ENCODE measurements at regions not wholly inside any gene's neighbourhood (a gene's known extent, or its start where the extent isn't known, plus 50 kb on each side); places are given as distances from the start of the nearest gene placed in this dataset.

DNA sequence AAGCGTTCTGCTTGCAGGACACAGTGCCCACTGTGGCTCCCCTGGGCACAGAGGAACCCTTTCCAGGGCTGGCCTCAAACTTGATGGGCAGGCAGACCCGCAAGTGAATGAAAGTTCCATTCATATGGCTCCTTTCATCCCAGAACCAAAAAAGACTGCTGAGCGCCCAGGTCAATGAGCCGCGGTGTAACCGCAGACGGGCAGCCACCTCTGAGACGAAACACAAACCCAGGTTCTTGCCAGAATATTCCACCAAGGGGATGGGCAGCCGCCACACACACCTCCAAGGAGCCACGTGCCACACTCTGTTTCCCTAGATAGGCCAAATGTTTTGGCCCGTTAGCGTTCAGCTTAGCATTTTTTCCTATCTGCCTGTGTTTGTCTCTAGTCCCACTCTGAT, 82.8 kb upstream of the IGF1R start:
- TF ChIP-seq PPARA (CRISPR knock-in tag; IDR thresholded peaks at IDR 0.05; ENCODE audit: borderline replicate concordance), result no peak
- TF ChIP-seq BACH2 (CRISPR knock-in tag; IDR thresholded peaks at IDR 0.05; ENCODE audit: borderline replicate concordance), result no peak
- TF ChIP-seq ZFP30 (CRISPR knock-in tag; IDR thresholded peaks at IDR 0.05), result no peak
- TF ChIP-seq ZFP3 (CRISPR knock-in tag; IDR thresholded peaks at IDR 0.05), result no peak
- TF ChIP-seq, protein P1, sequence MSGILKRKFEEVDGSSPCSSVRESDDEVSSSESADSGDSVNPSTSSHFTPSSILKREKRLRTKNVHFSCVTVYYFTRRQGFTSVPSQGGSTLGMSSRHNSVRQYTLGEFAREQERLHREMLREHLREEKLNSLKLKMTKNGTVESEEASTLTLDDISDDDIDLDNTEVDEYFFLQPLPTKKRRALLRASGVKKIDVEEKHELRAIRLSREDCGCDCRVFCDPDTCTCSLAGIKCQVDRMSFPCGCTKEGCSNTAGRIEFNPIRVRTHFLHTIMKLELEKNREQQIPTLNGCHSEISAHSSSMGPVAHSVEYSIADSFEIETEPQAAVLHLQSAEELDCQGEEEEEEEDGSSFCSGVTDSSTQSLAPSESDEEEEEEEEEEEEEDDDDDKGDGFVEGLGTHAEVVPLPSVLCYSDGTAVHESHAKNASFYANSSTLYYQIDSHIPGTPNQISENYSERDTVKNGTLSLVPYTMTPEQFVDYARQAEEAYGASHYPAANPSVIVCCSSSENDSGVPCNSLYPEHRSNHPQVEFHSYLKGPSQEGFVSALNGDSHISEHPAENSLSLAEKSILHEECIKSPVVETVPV (CRISPR knock-in tag; IDR thresholded peaks at IDR 0.05), result no peak
- no peak for TF ChIP-seq TCF4 (CRISPR knock-in tag; IDR thresholded peaks at IDR 0.05; ENCODE audit: borderline replicate concordance)
- TF ChIP-seq TOX (CRISPR knock-in tag; IDR thresholded peaks at IDR 0.05; ENCODE audit: borderline replicate concordance), result no peak
- TF ChIP-seq PATZ1 (CRISPR knock-in tag; IDR thresholded peaks at IDR 0.05; ENCODE audit: borderline replicate concordance), result no peak
- no peak for TF ChIP-seq ARNTL (CRISPR knock-in tag; IDR thresholded peaks at IDR 0.05; ENCODE audit: borderline replicate concordance, low read depth)
- TF ChIP-seq CSDC2 (CRISPR knock-in tag; IDR thresholded peaks at IDR 0.05), result no peak
- TF ChIP-seq RARB (CRISPR knock-in tag; IDR thresholded peaks at IDR 0.05), result no peak
- no peak for TF ChIP-seq ISL1 (CRISPR knock-in tag; IDR thresholded peaks at IDR 0.05)
- TF ChIP-seq, protein P2, sequence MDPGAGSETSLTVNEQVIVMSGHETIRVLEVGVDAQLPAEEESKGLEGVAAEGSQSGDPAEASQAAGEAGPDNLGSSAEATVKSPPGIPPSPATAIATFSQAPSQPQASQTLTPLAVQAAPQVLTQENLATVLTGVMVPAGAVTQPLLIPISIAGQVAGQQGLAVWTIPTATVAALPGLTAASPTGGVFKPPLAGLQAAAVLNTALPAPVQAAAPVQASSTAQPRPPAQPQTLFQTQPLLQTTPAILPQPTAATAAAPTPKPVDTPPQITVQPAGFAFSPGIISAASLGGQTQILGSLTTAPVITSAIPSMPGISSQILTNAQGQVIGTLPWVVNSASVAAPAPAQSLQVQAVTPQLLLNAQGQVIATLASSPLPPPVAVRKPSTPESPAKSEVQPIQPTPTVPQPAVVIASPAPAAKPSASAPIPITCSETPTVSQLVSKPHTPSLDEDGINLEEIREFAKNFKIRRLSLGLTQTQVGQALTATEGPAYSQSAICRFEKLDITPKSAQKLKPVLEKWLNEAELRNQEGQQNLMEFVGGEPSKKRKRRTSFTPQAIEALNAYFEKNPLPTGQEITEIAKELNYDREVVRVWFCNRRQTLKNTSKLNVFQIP (CRISPR knock-in tag; IDR thresholded peaks at IDR 0.05; ENCODE audit: borderline replicate concordance, low read depth), result no peak
